HepG2 (cell line): ENCODE measurements at regions not wholly inside any gene's neighbourhood (a gene's known extent, or its start where the extent isn't known, plus 50 kb on each side); places are given as distances from the start of the nearest gene placed in this dataset.

Experiments used
- ATAC-seq: fragments of 200-7000 bp; cut with Tn5 transposase; 3 replicates; pipeline ENCODE4 v1.9.1; 2020; ENCODE audit warnings: mild to moderate bottlenecking, moderate library complexity
- BruUV-seq: library from RNA; stranded (reverse); fragments of 400-500 nt; replicated peaks from 2 replicates; lab custom pipeline; 2021; lab: Mats Ljungman, UMichigan
- CTCF ChIA-PET: fragments of 300-600 bp; formaldehyde crosslinking; extraction: SDS; loops from one replicate; lab custom pipeline; 2021; ENCODE audit warnings: low total read pairs, inconsistent platforms, low intra/inter-chr PET ratio; lab: Yijun Ruan, JAX
- POLR2A ChIA-PET: fragments of 350-600 bp; sonication (Branson Sonifier 250); formaldehyde crosslinking; loops from one replicate; lab custom pipeline; 2020; ENCODE audit warnings: antibody characterized with exemption, inconsistent platforms; lab: Yijun Ruan, JAX
- DNase-seq: peaks from one replicate; pipeline ENCODE4 v3.0.0-alpha.2; 2015; ENCODE audit warnings: low spot score
- FAIRE-seq: peaks from 3 replicates; lab custom pipeline; 2011; peaks lifted over from hg19 to GRCh38; lab: Jason Lieb, UNC
- H2AFZ ChIP-seq: one replicate; pipeline ENCODE4 v1.6.1; 2011; ENCODE audit warnings: low read length, inconsistent platforms
- H3K27ac ChIP-seq: fragments of 300-600 bp; 3 replicates; pipeline ENCODE4 v1.8.0; 2011; ENCODE audit warnings: mixed run types, mild to moderate bottlenecking, mixed read lengths, low read length, inconsistent platforms; ENCODE audit not compliant: insufficient read depth; ENCODE audit errors: extremely low read length
- H3K27me3 ChIP-seq, 2 experiments: fragments of 200-600 bp in 1 of 2; 2 replicates in 1 of 2; 3 replicates in 1 of 2; pipeline versions ENCODE4 v1.6.0 to v1.8.0; 2011; ENCODE audit warnings: low read length in 2 of 2, mild to moderate bottlenecking in 2 of 2, moderate library complexity in 2 of 2, inconsistent platforms in 1 of 2; ENCODE audit not compliant: insufficient read depth in 2 of 2, control insufficient read depth in 1 of 2
- H3K36me3 ChIP-seq, 2 experiments: fragments of 200-600 bp in 1 of 2; replicated peaks in 1 of 2; 2 replicates in 1 of 2; 3 replicates in 1 of 2; pipeline versions ENCODE4 v1.5.1 to v1.8.0; 2011; ENCODE audit warnings: low read length in 2 of 2, inconsistent platforms in 1 of 2; ENCODE audit not compliant: insufficient read depth in 2 of 2, control insufficient read depth in 1 of 2
- H3K4me1 ChIP-seq: 2 replicates; pipeline ENCODE4 v1.5.1; 2012; ENCODE audit warnings: low read length, inconsistent platforms; ENCODE audit not compliant: insufficient read depth
- H3K4me2 ChIP-seq: 2 replicates; pipeline ENCODE4 v1.6.0; 2011; ENCODE audit warnings: low read depth, low read length, inconsistent platforms
- H3K4me3 ChIP-seq, 3 experiments: fragments of 200-600 bp in 1 of 3; sonication (generic), shearing (Covaris generic) in 1 of 3; replicated peaks in 1 of 3; 2 replicates each; pipeline ENCODE4 v1.5.1; 2011 to 2016; ENCODE audit warnings: low read length in 3 of 3, inconsistent platforms in 2 of 3, low read depth in 2 of 3, mild to moderate bottlenecking in 2 of 3, control low read depth in 1 of 3, mixed read lengths in 1 of 3; ENCODE audit not compliant: insufficient read depth in 1 of 3
- H3K79me2 ChIP-seq: one replicate; pipeline ENCODE4 v1.6.1; 2011; ENCODE audit warnings: low read length, inconsistent platforms; ENCODE audit not compliant: insufficient read depth
- H3K9ac ChIP-seq: 2 replicates; pipeline ENCODE4 v1.6.0; 2011; ENCODE audit warnings: mild to moderate bottlenecking, low read depth, low read length, inconsistent platforms; ENCODE audit not compliant: insufficient read depth
- H3K9me3 ChIP-seq: 2 replicates; pipeline ENCODE4 v1.5.1; 2012; ENCODE audit warnings: mild to moderate bottlenecking, low read length
- H4K20me1 ChIP-seq: 2 replicates; pipeline ENCODE4 v1.6.0; 2011; ENCODE audit warnings: inconsistent platforms, mild to moderate bottlenecking, low read length, moderate library complexity; ENCODE audit not compliant: insufficient read depth
- BHLHE40 ChIP-seq: IDR thresholded peaks from 2 replicates; pipeline ENCODE4 v1.6.1; 2011; ENCODE audit warnings: low read length, improper control_type of control experiment
- CERS6 ChIP-seq: sonication (generic); formaldehyde crosslinking; IDR thresholded peaks from 2 replicates; pipeline ENCODE4 v1.5.0; 2020; ENCODE audit warnings: missing genetic modification reagents
- CREB1 ChIP-seq, 2 experiments: fragments of 450-650 bp in 1 of 2; IDR thresholded peaks; 2 replicates each; pipeline ENCODE4 v1.6.1; 2016 to 2017; ENCODE audit warnings: control low read depth in 1 of 2, mild to moderate bottlenecking in 1 of 2, missing compliant biosample characterization in 1 of 2, missing genetic modification characterization in 1 of 2
- FOXP1 ChIP-seq, 2 experiments: fragments of 450-650 bp in 1 of 2; IDR thresholded peaks; 2 replicates each; pipeline ENCODE4 v1.6.1; 2017 to 2018; ENCODE audit warnings: antibody characterized with exemption in 1 of 2
- NFIB ChIP-seq: sonication (generic); formaldehyde crosslinking; IDR thresholded peaks from 2 replicates; pipeline ENCODE4 v1.9.0; 2021; ENCODE audit warnings: missing genetic modification reagents, mild to moderate bottlenecking, borderline replicate concordance
- RARG ChIP-seq: sonication (generic); formaldehyde crosslinking; IDR thresholded peaks from 2 replicates; pipeline ENCODE4 v1.4.0; 2020; ENCODE audit warnings: low read depth, mild to moderate bottlenecking, missing genetic modification reagents
- SETDB1 ChIP-seq: sonication (generic); formaldehyde crosslinking; IDR thresholded peaks from 2 replicates; pipeline ENCODE4 v1.5.1; 2020; ENCODE audit warnings: missing genetic modification reagents, mild to moderate bottlenecking, borderline replicate concordance
- TERF1 ChIP-seq: sonication (generic); formaldehyde crosslinking; IDR thresholded peaks from 2 replicates; pipeline ENCODE4 v1.8.0; 2022; ENCODE audit warnings: mild to moderate bottlenecking, missing genetic modification reagents, moderate library complexity
- ZNF460 ChIP-seq: sonication (generic); formaldehyde crosslinking; IDR thresholded peaks from 2 replicates; pipeline ENCODE4 v1.5.1; 2020; ENCODE audit warnings: missing genetic modification reagents, mild to moderate bottlenecking, borderline replicate concordance
- WGBS: methylation state at CpG from one replicate; pipeline ENCODE4 v1.1.6; 2017; ENCODE audit warnings: low lambda C conversion rate; 5-methylcytosine and 5-hydroxymethylcytosine counted together
- in situ Hi-C: cut with HindIII; loops from 2 replicates; pipeline ENCODE4 v1.10.0; 2017; ENCODE audit warnings: low pct_unique_long_range_greater_than_20kb; ENCODE audit not compliant: extremely low pct_ligation_motif_present
- intact Hi-C: fragments of 100-400 bp; cut with micrococcal nuclease; formaldehyde crosslinking; loops from one replicate; pipeline ENCODE4 v1.10.0; 2022; ENCODE audit not compliant: unreplicated experiment

- Histone ChIP-seq H3K27me3 (no peaks in the 10 kb centered on the region; a peak in 1 of 5 replicates), H2AFZ (no peak overlapping the region), H3K4me3 (no peak overlapping the region), H3K4me2 (no peak overlapping the region), H3K4me1 (no peaks in the 10 kb centered on the region), H4K20me1 (no peaks in the 10 kb centered on the region), H3K36me3 (no peaks in the 10 kb centered on the region), H3K9ac (no peak overlapping the region), H3K79me2 (no peaks in the 10 kb centered on the region), H3K9me3 (no peaks in the 10 kb centered on the region), H3K27ac (no peak overlapping the region)
- TF ChIP-seq SETDB1 (CRISPR knock-in tag) (no peak), TERF1 (no peak), CERS6 (no peak), CREB1 (IDR thresholded peaks at IDR 0.05) (no peak), CREB1 (CRISPR knock-in tag; IDR thresholded peaks at IDR 0.05) (no peak), ZNF460 (no peak), FOXP1 (IDR thresholded peaks at IDR 0.05) (no peak), FOXP1 (CRISPR knock-in tag; IDR thresholded peaks at IDR 0.05) (no peak), BHLHE40 (no peak), NFIB (CRISPR knock-in tag) (no peak), RARG (CRISPR knock-in tag) (no peak)
- in situ Hi-C loops: no loop called here
- FAIRE-seq (no peak), DNase-seq (no peak), ATAC-seq (no peak)
- CTCF ChIA-PET: no interaction called here
- no TSS peak for BruUV-seq
- POLR2A ChIA-PET: no interaction called here
- intact Hi-C loops: no loop called here
- WGBS: 16% methylated on average over 1 of the region's 1 CpG
These were observed 62.5 kb upstream of the HIF1A start for GRCh38 chr14:61632807-61633206.
